NCI-H2227 treated with DMSO at 0.1 percent for 48 hours (cell line): ENCODE measurements at regions not wholly inside any gene's neighbourhood (a gene's known extent, or its start where the extent isn't known, plus 50 kb on each side); places are given as distances from the start of the nearest gene placed in this dataset.
"Not testable (repeated sequence)": the region's sequence is repeated elsewhere in the genome, so short reads cannot be mapped to it uniquely, and the experiment has no call there.

Experiments used
- DNase-seq: peaks from one replicate; lab custom pipeline; 2025; lab: John Stamatoyannopoulos, UW

GRCh38 chr21:35164971-35165483 is 115.9 kb upstream of the RUNX1 start:
- no peak for DNase-seq

- DNase-seq = no peak
Measured at GRCh38 chr21:35164380-35164779, 115.3 kb upstream of the RUNX1 start.

DNA sequence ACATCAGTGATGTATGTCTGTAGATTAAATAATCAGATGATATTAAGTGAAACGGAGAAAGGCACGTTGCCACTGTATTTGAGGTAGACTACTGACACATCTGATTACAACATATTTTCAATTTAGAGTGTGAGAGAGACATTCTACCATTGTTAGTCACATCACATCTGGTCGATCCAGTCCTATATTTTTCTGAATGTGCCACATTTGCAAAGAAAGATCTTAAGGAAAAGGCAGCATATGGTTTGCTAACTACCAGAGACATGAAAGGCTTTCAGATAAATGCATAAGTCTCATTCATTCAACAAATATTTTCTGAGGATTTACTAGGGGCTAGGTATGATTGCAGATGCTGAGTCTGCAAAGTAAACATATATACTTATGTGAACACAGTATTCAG is 114.3 kb upstream of the RUNX1 start:
- no peak for DNase-seq

DNA sequence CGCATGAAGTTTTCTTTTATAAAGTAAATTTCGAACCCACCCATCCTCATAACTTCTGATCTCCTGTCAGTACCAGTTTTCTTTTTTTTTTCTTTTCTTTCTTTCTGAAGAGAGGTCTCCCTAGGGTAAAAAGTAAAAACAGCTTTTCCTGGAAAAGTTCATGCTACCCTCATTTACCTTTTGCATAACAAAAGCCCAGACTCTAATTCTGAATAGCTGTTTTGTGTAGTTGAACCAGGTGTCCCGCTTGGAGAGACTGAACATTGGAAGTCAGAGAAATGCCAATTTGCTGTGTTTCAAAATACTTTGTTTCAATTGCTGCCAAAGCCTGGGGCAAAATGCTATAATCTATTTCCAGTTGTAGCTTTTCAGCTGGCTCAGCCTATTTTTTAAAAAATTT is 113.7 kb upstream of the RUNX1 start:
- DNase-seq = no peak

- no peak for DNase-seq
Measured at GRCh38 chr21:35159881-35160280, 110.8 kb upstream of the RUNX1 start.

GRCh38 chr21:35157374-35157773 is 108.3 kb upstream of the RUNX1 start:
- DNase-seq = not testable (repeated sequence)

GRCh38 chr21:35156293-35157278 is 107.5 kb upstream of the RUNX1 start:
- no peak for DNase-seq

- DNase-seq = no peak
Measured at GRCh38 chr21:35154788-35155187, 105.7 kb upstream of the RUNX1 start.

DNA sequence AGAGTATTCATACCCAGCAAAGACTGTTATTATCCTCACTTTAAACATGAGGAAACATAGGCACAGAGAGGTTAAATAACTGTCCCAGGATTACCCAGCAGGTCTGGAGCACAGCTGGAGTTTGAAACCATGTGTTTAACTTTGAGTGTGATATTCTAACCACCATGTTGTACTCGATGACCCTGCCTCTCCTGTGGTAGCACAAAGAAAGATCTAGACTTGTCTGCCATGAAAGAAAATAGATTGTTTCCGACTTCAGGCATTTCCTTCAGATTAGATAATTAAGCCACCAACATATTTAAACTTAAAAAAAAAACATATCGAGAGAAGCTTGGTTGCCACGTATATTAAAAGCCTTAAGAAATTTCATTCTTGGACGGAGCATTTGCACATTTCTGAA is 104.6 kb upstream of the RUNX1 start:
- DNase-seq = no peak

DNA sequence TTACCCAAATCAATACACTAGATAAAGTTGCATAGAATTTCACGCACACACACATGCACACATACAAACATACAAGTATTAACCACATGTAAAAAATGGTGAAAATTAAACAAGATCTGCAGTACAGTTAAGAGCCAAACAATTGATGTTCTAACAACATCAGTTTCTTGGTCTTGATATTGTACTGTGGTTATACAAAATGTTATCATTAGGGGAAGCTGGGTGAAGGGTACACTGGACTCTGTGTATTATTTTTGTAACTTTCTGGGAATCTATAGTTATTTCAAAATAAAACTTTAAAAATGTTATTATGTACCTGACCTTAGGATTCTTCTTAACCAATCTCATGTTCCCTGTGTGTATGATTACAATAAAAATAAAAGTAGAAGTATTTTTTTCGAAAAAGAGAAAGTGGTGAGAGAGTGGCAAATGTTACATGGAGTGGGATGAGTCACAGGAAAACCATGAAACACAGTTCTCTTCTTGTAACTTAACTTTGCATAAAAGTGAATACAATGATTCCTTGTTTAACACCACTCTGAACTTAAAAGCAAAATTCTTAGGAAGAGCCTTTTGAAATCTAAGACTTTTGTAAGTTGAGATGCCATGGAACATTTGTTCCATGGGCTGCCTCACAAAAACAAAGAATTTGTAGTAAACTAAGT is 101.6 kb upstream of the RUNX1 start:
- DNase-seq = no peak

DNA sequence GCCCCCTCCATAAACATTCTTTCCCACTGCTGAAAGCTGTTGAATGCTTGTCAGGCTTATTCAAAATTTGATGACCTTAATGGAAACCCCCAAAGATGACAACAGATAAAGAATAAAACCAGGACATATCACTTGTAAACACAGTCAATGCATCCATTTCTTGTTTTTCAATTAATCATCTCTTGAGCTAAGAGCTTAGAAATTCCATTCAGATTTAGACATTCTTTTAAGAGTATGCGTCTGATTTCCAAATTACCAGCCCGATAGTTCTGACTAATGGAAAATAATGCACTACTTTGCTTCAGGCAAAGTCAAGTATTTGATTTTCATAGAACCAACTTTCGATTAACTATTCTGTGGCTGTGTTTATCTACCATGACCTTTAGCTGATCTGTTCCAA is 100.6 kb upstream of the RUNX1 start:
- no peak for DNase-seq

DNA sequence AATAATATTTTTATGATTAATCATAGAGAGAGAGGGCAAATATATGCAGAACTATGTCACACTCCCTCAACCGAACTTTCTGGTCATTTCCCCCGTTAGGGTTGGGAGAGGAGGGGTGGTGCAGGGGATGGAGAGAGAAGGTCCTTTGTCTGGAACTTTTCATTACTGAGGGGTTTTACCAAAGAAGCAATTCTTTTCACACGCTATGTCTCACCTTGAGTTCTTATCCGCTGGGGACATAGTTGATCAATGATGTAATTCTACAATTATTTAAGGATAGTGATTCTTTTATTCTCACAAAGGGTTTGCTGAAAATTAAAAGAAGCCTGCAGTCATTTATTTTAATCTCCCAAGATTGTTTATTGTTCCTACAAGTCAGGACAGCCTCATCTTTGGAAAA is 98.3 kb upstream of the RUNX1 start:
- DNase-seq = no peak

- no peak for DNase-seq
Measured at GRCh38 chr21:35145626-35146233, 96.6 kb upstream of the RUNX1 start.

- DNase-seq = no peak
Measured at GRCh38 chr21:35144978-35145377, 95.9 kb upstream of the RUNX1 start.

DNA sequence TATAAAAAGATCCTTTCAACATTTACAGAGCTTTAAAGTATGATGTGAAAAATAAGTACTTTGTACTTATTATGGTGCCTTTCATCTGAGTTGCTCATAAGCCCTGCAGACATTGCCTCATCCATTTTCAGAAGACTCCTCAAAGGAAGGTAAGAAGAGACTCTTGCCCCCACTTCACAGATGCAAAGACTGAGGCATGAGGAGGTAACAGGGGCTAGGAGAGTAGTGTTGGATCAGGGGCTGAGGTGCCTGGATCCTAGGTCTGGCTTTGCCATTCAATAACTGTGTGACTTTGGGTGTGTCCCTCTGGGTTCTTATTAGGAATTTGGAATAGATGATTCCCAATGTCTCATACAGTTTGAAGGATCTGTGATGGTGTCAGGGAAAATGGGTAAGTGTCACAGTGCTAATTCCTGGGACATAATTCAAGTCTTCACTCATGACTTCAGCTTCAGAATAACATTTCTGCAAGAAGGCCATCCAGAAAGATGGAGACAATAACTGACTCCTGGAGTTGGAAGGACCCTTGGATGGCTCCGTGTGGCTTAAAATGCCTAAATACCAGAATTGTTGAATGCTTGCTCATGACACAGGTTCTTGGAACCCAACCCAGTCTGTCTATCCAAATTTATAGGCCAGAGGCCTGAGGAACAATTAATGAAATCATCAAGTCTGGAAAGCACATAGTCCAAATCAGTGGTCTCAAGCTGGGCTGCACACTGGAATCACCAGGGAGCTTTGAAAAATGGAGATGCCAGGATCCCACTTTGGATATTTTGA is 93.1 kb upstream of the RUNX1 start:
- no peak for DNase-seq

GRCh38 chr21:35139382-35139715 is 90.2 kb upstream of the RUNX1 start:
- no peak for DNase-seq

GRCh38 chr21:35138665-35139381 is 89.7 kb upstream of the RUNX1 start:
- DNase-seq = no peak

- no peak for DNase-seq
Measured at GRCh38 chr21:35136586-35137219, 87.6 kb upstream of the RUNX1 start.

GRCh38 chr21:35136106-35136505 is 87.0 kb upstream of the RUNX1 start:
- no peak for DNase-seq

GRCh38 chr21:35135481-35135880 is 86.4 kb upstream of the RUNX1 start:
- no peak for DNase-seq

GRCh38 chr21:35134309-35134708 is 85.2 kb upstream of the RUNX1 start:
- no peak for DNase-seq
